Stimulated activated naive B cell treated with anti-CD40 and anti-IgM and Interleukin-4, amounts not matched to agents 10 μg/mL and 1 μg/mL and 100 μg/mL, for 72 hours (primary cell): ENCODE measurements at regions not wholly inside any gene's neighbourhood (a gene's known extent, or its start where the extent isn't known, plus 50 kb on each side); places are given as distances from the start of the nearest gene placed in this dataset.
"Not testable (repeated sequence)": the region's sequence is repeated elsewhere in the genome, so short reads cannot be mapped to it uniquely, and the experiment has no call there.

Source experiments
- ATAC-seq, 2 donors: fragments of 150-1000 bp; cut with Tn5 transposase; replicated peaks; 2 replicates each; pipeline ENCODE4 v1.10.0; 2021; ENCODE audit warnings: moderate library complexity in 1 of 2
- DNase-seq: peaks from one replicate; pipeline ENCODE4 v3.0.0; 2021
- H3K27ac Mint-ChIP-seq: one replicate; pipeline ENCODE4 v1.8.0; 2022; ENCODE audit warnings: mild to moderate bottlenecking, mixed read lengths
- H3K27me3 Mint-ChIP-seq, 2 donors: one replicate each; pipeline ENCODE4 v1.8.0; 2022; ENCODE audit warnings: mixed read lengths in 2 of 2
- H3K36me3 Mint-ChIP-seq, 2 donors: one replicate each; pipeline ENCODE4 v1.8.0; 2022; ENCODE audit warnings: mixed read lengths in 2 of 2, mild to moderate bottlenecking in 1 of 2
- H3K4me1 Mint-ChIP-seq, 2 donors: one replicate each; pipeline ENCODE4 v1.8.0; 2022; ENCODE audit warnings: mixed read lengths in 2 of 2, mild to moderate bottlenecking in 1 of 2
- H3K4me3 Mint-ChIP-seq, 2 donors: one replicate each; pipeline ENCODE4 v1.8.0; 2022; ENCODE audit warnings: mild to moderate bottlenecking in 2 of 2, mixed read lengths in 2 of 2, moderate library complexity in 1 of 2
- H3K9me3 Mint-ChIP-seq, 2 donors: one replicate each; pipeline ENCODE4 v1.8.0; 2022; ENCODE audit warnings: mixed read lengths in 2 of 2, mild to moderate bottlenecking in 1 of 2

GRCh38 chr1:66424530-66424929 lies 109.4 kb upstream of the SGIP1 start:
- Mint-ChIP-seq H3K4me1 (peaks cover 11 to 19% of the 10 kb centered on the region in 2 donors), H3K9me3 (peaks cover 6 to 13% of the 10 kb centered on the region in 2 donors)

GRCh38 chr1:66426239-66426853 lies 107.6 kb upstream of the SGIP1 start:
- peak overlapping the region; percentile 47 for H3K27ac Mint-ChIP-seq
- ATAC-seq (peak; percentile 42 to 82), DNase-seq (no peak)
- no peaks in the 10 kb centered on the region for H3K27me3 Mint-ChIP-seq
- peaks cover 17 to 24% of the 10 kb centered on the region in 2 donors for H3K9me3 Mint-ChIP-seq
- peak overlapping the region; percentile 36 to 46 for H3K4me3 Mint-ChIP-seq
- H3K36me3 Mint-ChIP-seq = peaks cover 8 to 16% of the 10 kb centered on the region in 2 donors
- H3K4me1 Mint-ChIP-seq = peaks cover 11 to 14% of the 10 kb centered on the region in 2 donors

More at GRCh38 chr1:66424530-66424929, 109.4 kb upstream of the SGIP1 start:
- H3K36me3 Mint-ChIP-seq, H3K4me3 Mint-ChIP-seq, H3K27ac Mint-ChIP-seq, ATAC-seq, DNase-seq, H3K27me3 Mint-ChIP-seq: not testable (repeated sequence)

GRCh38 chr1:66430815-66431214 lies 103.1 kb upstream of the SGIP1 start:
- Mint-ChIP-seq H3K9me3 (peaks cover 26 to 33% of the 10 kb centered on the region in 2 donors), H3K4me1 (peaks cover 14 to 18% of the 10 kb centered on the region in 2 donors), H3K36me3 (peaks cover 11 to 21% of the 10 kb centered on the region in 2 donors)
- not testable (repeated sequence) for H3K4me3 Mint-ChIP-seq, H3K27me3 Mint-ChIP-seq, H3K27ac Mint-ChIP-seq, ATAC-seq, DNase-seq

- peaks cover 11 to 21% of the 10 kb centered on the region in 2 donors for H3K36me3 Mint-ChIP-seq
- H3K4me3 Mint-ChIP-seq = no peak overlapping the region
- DNase-seq (no peak), ATAC-seq (no peak)
- no peak overlapping the region for H3K27ac Mint-ChIP-seq
- no peaks in the 10 kb centered on the region for H3K27me3 Mint-ChIP-seq
- H3K9me3 Mint-ChIP-seq = peaks cover 26 to 33% of the 10 kb centered on the region in 2 donors
- H3K4me1 Mint-ChIP-seq = peaks cover 14 to 18% of the 10 kb centered on the region in 2 donors
These were observed 102.0 kb upstream of the SGIP1 start for GRCh38 chr1:66431999-66432398.

GRCh38 chr1:66433611-66434010 lies 100.3 kb upstream of the SGIP1 start:
- Mint-ChIP-seq H3K9me3 (peaks cover 24 to 27% of the 10 kb centered on the region in 2 donors), H3K27ac (no peak overlapping the region), H3K36me3 (peaks cover 10 to 19% of the 10 kb centered on the region in 2 donors), H3K4me1 (peaks cover 19 to 27% of the 10 kb centered on the region in 2 donors), H3K27me3 (no peaks in the 10 kb centered on the region), H3K4me3 (no peak overlapping the region)
- DNase-seq (no peak), ATAC-seq (no peak)

- H3K4me3 Mint-ChIP-seq = no peak overlapping the region
- peaks cover 21 to 22% of the 10 kb centered on the region in 2 donors for H3K9me3 Mint-ChIP-seq
- DNase-seq = no peak
- no peak for ATAC-seq
- peaks cover 8 to 14% of the 10 kb centered on the region in 2 donors for H3K36me3 Mint-ChIP-seq
- no peaks in the 10 kb centered on the region for H3K27me3 Mint-ChIP-seq
- no peak overlapping the region for H3K27ac Mint-ChIP-seq
- H3K4me1 Mint-ChIP-seq = peaks cover 23 to 31% of the 10 kb centered on the region in 2 donors
These were observed 99.9 kb upstream of the SGIP1 start for GRCh38 chr1:66434096-66434495.

- Mint-ChIP-seq H3K27ac (no peak overlapping the region), H3K9me3 (peaks cover 14 to 15% of the 10 kb centered on the region in 2 donors), H3K36me3 (peaks cover 3 to 12% of the 10 kb centered on the region in 2 donors), H3K27me3 (no peaks in the 10 kb centered on the region), H3K4me3 (no peak overlapping the region), H3K4me1 (peaks cover 26 to 42% of the 10 kb centered on the region in 2 donors)
- ATAC-seq (no peak), DNase-seq (no peak)
These were observed 98.4 kb upstream of the SGIP1 start for GRCh38 chr1:66435541-66435940.

- H3K4me3 Mint-ChIP-seq = no peak overlapping the region
- peaks cover 25 to 42% of the 10 kb centered on the region in 2 donors for H3K4me1 Mint-ChIP-seq
- DNase-seq (peak; percentile 46), ATAC-seq (peak; percentile 89 to 92)
- H3K36me3 Mint-ChIP-seq = peaks cover 2 to 3% of the 10 kb centered on the region in 2 donors
- H3K27me3 Mint-ChIP-seq = no peaks in the 10 kb centered on the region
- H3K27ac Mint-ChIP-seq = no peak overlapping the region
- H3K9me3 Mint-ChIP-seq = peaks cover 6 to 7% of the 10 kb centered on the region in 2 donors
These were observed 97.4 kb upstream of the SGIP1 start for GRCh38 chr1:66436378-66437135.

- Mint-ChIP-seq H3K4me1 (peaks cover 25 to 40% of the 10 kb centered on the region in 2 donors), H3K27ac (no peak overlapping the region), H3K4me3 (no peak overlapping the region), H3K27me3 (no peaks in the 10 kb centered on the region), H3K9me3 (peaks cover 4 to 5% of the 10 kb centered on the region in 2 donors), H3K36me3 (peaks cover 0 to 3% of the 10 kb centered on the region in 2 donors)
- DNase-seq = no peak
- ATAC-seq = no peak
These were observed 96.9 kb upstream of the SGIP1 start for GRCh38 chr1:66437136-66437401.

- no peak overlapping the region for H3K4me3 Mint-ChIP-seq
- peak overlapping the region; percentile 37 for H3K27ac Mint-ChIP-seq
These were observed 95.9 kb upstream of the SGIP1 start for GRCh38 chr1:66438062-66438461.

GRCh38 chr1:66438501-66438900 lies 95.5 kb upstream of the SGIP1 start:
- Mint-ChIP-seq H3K4me3 (peak overlapping the region; percentile 69 to 74), H3K27me3 (no peaks in the 10 kb centered on the region), H3K4me1 (peaks cover 23 to 37% of the 10 kb centered on the region in 2 donors), H3K27ac (peak overlapping the region; percentile 82), H3K9me3 (no peaks in the 10 kb centered on the region), H3K36me3 (no peaks in the 10 kb centered on the region)
- DNase-seq = no peak
- ATAC-seq = no peak

More at GRCh38 chr1:66438062-66438461, 95.9 kb upstream of the SGIP1 start:
- no peaks in the 10 kb centered on the region for H3K27me3 Mint-ChIP-seq
- no peaks in the 10 kb centered on the region for H3K9me3 Mint-ChIP-seq
- DNase-seq (no peak), ATAC-seq (no peak)
- H3K4me1 Mint-ChIP-seq = peaks cover 21 to 34% of the 10 kb centered on the region in 2 donors
- H3K36me3 Mint-ChIP-seq = no peaks in the 10 kb centered on the region

GRCh38 chr1:66439031-66439740 lies 94.8 kb upstream of the SGIP1 start:
- peak; percentile 79 to 83 for ATAC-seq
- no peaks in the 10 kb centered on the region for H3K36me3 Mint-ChIP-seq
- no peaks in the 10 kb centered on the region for H3K27me3 Mint-ChIP-seq
- peak overlapping the region; percentile 69 to 74 for H3K4me3 Mint-ChIP-seq
- H3K4me1 Mint-ChIP-seq = peaks cover 28 to 44% of the 10 kb centered on the region in 2 donors
- no peaks in the 10 kb centered on the region for H3K9me3 Mint-ChIP-seq
- peak overlapping the region; percentile 82 for H3K27ac Mint-ChIP-seq
- no peak for DNase-seq

GRCh38 chr1:66443793-66444192 lies 90.2 kb upstream of the SGIP1 start:
- Mint-ChIP-seq H3K9me3 (no peaks in the 10 kb centered on the region), H3K27me3 (no peaks in the 10 kb centered on the region), H3K27ac (peak overlapping the region; percentile 63), H3K4me1 (peaks cover 32 to 45% of the 10 kb centered on the region in 2 donors), H3K4me3 (no peak overlapping the region), H3K36me3 (no peaks in the 10 kb centered on the region)
- DNase-seq (no peak), ATAC-seq (no peak)

GRCh38 chr1:66444438-66445265 lies 89.3 kb upstream of the SGIP1 start:
- Mint-ChIP-seq H3K36me3 (no peaks in the 10 kb centered on the region), H3K4me1 (peaks cover 30 to 36% of the 10 kb centered on the region in 2 donors), H3K27me3 (no peaks in the 10 kb centered on the region), H3K4me3 (peak overlapping the region; percentile 78 to 85), H3K27ac (peak overlapping the region; percentile 98), H3K9me3 (no peaks in the 10 kb centered on the region)
- no peak for DNase-seq
- ATAC-seq = no peak
